T-helper 2 cell treated with Interferon-gamma antibody and Interleukin-4, amounts not matched to agents 5 μg/mL and 100 μg/mL, for 36 hours (primary cell): ENCODE measurements at regions not wholly inside any gene's neighbourhood (a gene's known extent, or its start where the extent isn't known, plus 50 kb on each side); places are given as distances from the start of the nearest gene placed in this dataset.
"Not testable (repeated sequence)": the region's sequence is repeated elsewhere in the genome, so short reads cannot be mapped to it uniquely, and the experiment has no call there.

ENCODE experiments used
- DNase-seq: peaks from one replicate; pipeline ENCODE4 v3.0.0; 2021; ENCODE audit warnings: low spot score
- H3K27ac Mint-ChIP-seq: one replicate; pipeline ENCODE4 v1.8.0; 2021; ENCODE audit warnings: mild to moderate bottlenecking, mixed read lengths
- H3K27me3 Mint-ChIP-seq: one replicate; pipeline ENCODE4 v1.8.0; 2021; ENCODE audit warnings: low read depth, mixed read lengths
- H3K36me3 Mint-ChIP-seq: one replicate; pipeline ENCODE4 v1.8.0; 2021; ENCODE audit warnings: low read depth, mixed read lengths
- H3K4me1 Mint-ChIP-seq: one replicate; pipeline ENCODE4 v1.8.0; 2021; ENCODE audit warnings: low read depth, mixed read lengths
- H3K4me3 Mint-ChIP-seq: one replicate; pipeline ENCODE4 v1.8.0; 2022; ENCODE audit warnings: mild to moderate bottlenecking, moderate library complexity, mixed read lengths
- H3K9me3 Mint-ChIP-seq: one replicate; pipeline ENCODE4 v1.8.0; 2021; ENCODE audit warnings: mixed read lengths

- H3K4me1 Mint-ChIP-seq, result no peaks in the 10 kb centered on the region
- H3K9me3 Mint-ChIP-seq, result no peaks in the 10 kb centered on the region
- H3K27ac Mint-ChIP-seq, result no peak overlapping the region
- no peak overlapping the region for H3K4me3 Mint-ChIP-seq
- DNase-seq, result no peak
- H3K36me3 Mint-ChIP-seq, result no peaks in the 10 kb centered on the region
- no peaks in the 10 kb centered on the region for H3K27me3 Mint-ChIP-seq
These were observed 51.1 kb upstream of the JADE1 start for GRCh38 chr4:128758314-128758922.

GRCh38 chr4:128757712-128758111 is 51.8 kb upstream of the JADE1 start:
- Mint-ChIP-seq H3K4me3 (no peak overlapping the region), H3K27ac (no peak overlapping the region), H3K9me3 (no peaks in the 10 kb centered on the region), H3K36me3 (no peaks in the 10 kb centered on the region), H3K27me3 (no peaks in the 10 kb centered on the region), H3K4me1 (no peaks in the 10 kb centered on the region)
- DNase-seq, result no peak

- Mint-ChIP-seq H3K4me1 (no peaks in the 10 kb centered on the region), H3K27ac (no peak overlapping the region), H3K27me3 (no peaks in the 10 kb centered on the region), H3K36me3 (no peaks in the 10 kb centered on the region), H3K9me3 (no peaks in the 10 kb centered on the region), H3K4me3 (no peak overlapping the region)
- no peak for DNase-seq
These were observed 58.1 kb upstream of the JADE1 start for GRCh38 chr4:128751354-128751753.

GRCh38 chr4:128741748-128742147 is 67.8 kb upstream of the JADE1 start:
- H3K36me3 Mint-ChIP-seq, H3K27me3 Mint-ChIP-seq, H3K9me3 Mint-ChIP-seq, DNase-seq, H3K4me1 Mint-ChIP-seq, H3K27ac Mint-ChIP-seq, H3K4me3 Mint-ChIP-seq: not testable (repeated sequence)

GRCh38 chr4:128737098-128737513 is 72.4 kb upstream of the JADE1 start:
- Mint-ChIP-seq H3K27ac (no peak overlapping the region), H3K4me1 (no peaks in the 10 kb centered on the region), H3K27me3 (no peaks in the 10 kb centered on the region), H3K4me3 (no peak overlapping the region), H3K9me3 (no peaks in the 10 kb centered on the region), H3K36me3 (no peaks in the 10 kb centered on the region)
- no peak for DNase-seq

- H3K9me3 Mint-ChIP-seq, result no peaks in the 10 kb centered on the region
- no peaks in the 10 kb centered on the region for H3K4me1 Mint-ChIP-seq
- DNase-seq, result no peak
- H3K36me3 Mint-ChIP-seq, result no peaks in the 10 kb centered on the region
- no peaks in the 10 kb centered on the region for H3K27me3 Mint-ChIP-seq
- H3K27ac Mint-ChIP-seq, result no peak overlapping the region
- no peak overlapping the region for H3K4me3 Mint-ChIP-seq
These were observed 73.8 kb upstream of the JADE1 start for GRCh38 chr4:128735714-128736113.

GRCh38 chr4:128728190-128728589 is 81.3 kb upstream of the JADE1 start:
- H3K4me3 Mint-ChIP-seq, result no peak overlapping the region
- no peak overlapping the region for H3K27ac Mint-ChIP-seq
- H3K36me3 Mint-ChIP-seq, result no peaks in the 10 kb centered on the region
- H3K27me3 Mint-ChIP-seq, result no peaks in the 10 kb centered on the region
- DNase-seq, result no peak
- no peaks in the 10 kb centered on the region for H3K4me1 Mint-ChIP-seq
- H3K9me3 Mint-ChIP-seq, result no peaks in the 10 kb centered on the region

- H3K4me1 Mint-ChIP-seq, result no peaks in the 10 kb centered on the region
- DNase-seq, result no peak
- no peak overlapping the region for H3K27ac Mint-ChIP-seq
- no peak overlapping the region for H3K4me3 Mint-ChIP-seq
- H3K36me3 Mint-ChIP-seq, result no peaks in the 10 kb centered on the region
- no peaks in the 10 kb centered on the region for H3K9me3 Mint-ChIP-seq
- no peaks in the 10 kb centered on the region for H3K27me3 Mint-ChIP-seq
These were observed 81.8 kb upstream of the JADE1 start for GRCh38 chr4:128727658-128728057.

GRCh38 chr4:128725405-128726055 is 84.0 kb upstream of the JADE1 start:
- Mint-ChIP-seq H3K36me3 (no peaks in the 10 kb centered on the region), H3K9me3 (no peaks in the 10 kb centered on the region), H3K27me3 (no peaks in the 10 kb centered on the region), H3K4me3 (no peak overlapping the region), H3K27ac (no peak overlapping the region), H3K4me1 (no peaks in the 10 kb centered on the region)
- no peak for DNase-seq

- Mint-ChIP-seq H3K4me1 (no peaks in the 10 kb centered on the region), H3K27me3 (no peaks in the 10 kb centered on the region), H3K4me3 (no peak overlapping the region), H3K27ac (no peak overlapping the region), H3K36me3 (no peaks in the 10 kb centered on the region), H3K9me3 (no peaks in the 10 kb centered on the region)
- no peak for DNase-seq
These were observed 86.6 kb upstream of the JADE1 start for GRCh38 chr4:128722911-128723310.

- DNase-seq, result no peak
- Mint-ChIP-seq H3K36me3 (no peaks in the 10 kb centered on the region), H3K27ac (no peak overlapping the region), H3K27me3 (no peaks in the 10 kb centered on the region), H3K9me3 (no peaks in the 10 kb centered on the region), H3K4me1 (no peaks in the 10 kb centered on the region), H3K4me3 (no peak overlapping the region)
These were observed 87.6 kb upstream of the JADE1 start for GRCh38 chr4:128721896-128722295.

GRCh38 chr4:128720270-128720669 is 89.2 kb upstream of the JADE1 start:
- no peaks in the 10 kb centered on the region for H3K36me3 Mint-ChIP-seq
- no peaks in the 10 kb centered on the region for H3K4me1 Mint-ChIP-seq
- no peaks in the 10 kb centered on the region for H3K9me3 Mint-ChIP-seq
- H3K27ac Mint-ChIP-seq, result no peak overlapping the region
- H3K27me3 Mint-ChIP-seq, result no peaks in the 10 kb centered on the region
- H3K4me3 Mint-ChIP-seq, result no peak overlapping the region
- no peak for DNase-seq

- no peak overlapping the region for H3K27ac Mint-ChIP-seq
- no peak for DNase-seq
- H3K4me3 Mint-ChIP-seq, result no peak overlapping the region
- no peaks in the 10 kb centered on the region for H3K27me3 Mint-ChIP-seq
- H3K4me1 Mint-ChIP-seq, result no peaks in the 10 kb centered on the region
- no peaks in the 10 kb centered on the region for H3K36me3 Mint-ChIP-seq
- H3K9me3 Mint-ChIP-seq, result no peaks in the 10 kb centered on the region
These were observed 90.7 kb upstream of the JADE1 start for GRCh38 chr4:128718768-128719167.

- H3K4me3 Mint-ChIP-seq, result no peak overlapping the region
- no peak for DNase-seq
- no peak overlapping the region for H3K27ac Mint-ChIP-seq
- H3K9me3 Mint-ChIP-seq, result no peaks in the 10 kb centered on the region
- H3K4me1 Mint-ChIP-seq, result peaks cover 6% of the 10 kb centered on the region
- H3K27me3 Mint-ChIP-seq, result no peaks in the 10 kb centered on the region
- H3K36me3 Mint-ChIP-seq, result no peaks in the 10 kb centered on the region
These were observed 93.2 kb upstream of the JADE1 start for GRCh38 chr4:128716338-128716737.

- H3K36me3 Mint-ChIP-seq, result no peaks in the 10 kb centered on the region
- H3K4me3 Mint-ChIP-seq, result no peak overlapping the region
- H3K27me3 Mint-ChIP-seq, result no peaks in the 10 kb centered on the region
- H3K27ac Mint-ChIP-seq, result no peak overlapping the region
- DNase-seq, result no peak
- peaks cover 6% of the 10 kb centered on the region for H3K4me1 Mint-ChIP-seq
- H3K9me3 Mint-ChIP-seq, result no peaks in the 10 kb centered on the region
These were observed 93.9 kb upstream of the JADE1 start for GRCh38 chr4:128715616-128716015.
